Stimulated activated CD4-positive, alpha-beta T cell treated with anti-CD3 and anti-CD28 coated beads, Interleukin-2, amount 100 ng/mL, for 4 hours (primary cell): ENCODE measurements at regions not wholly inside any gene's neighbourhood (a gene's known extent, or its start where the extent isn't known, plus 50 kb on each side); places are given as distances from the start of the nearest gene placed in this dataset.

ENCODE experiments used
- DNase-seq: peaks from one replicate; pipeline ENCODE4 v3.0.0-alpha.2; 2020; ENCODE audit warnings: low read depth

- DNase-seq = no peak
Measured at GRCh38 chr4:102441978-102442911, 58.9 kb upstream of the NFKB1 start.

GRCh38 chr4:102444752-102445151 lies 56.4 kb upstream of the NFKB1 start:
- no peak for DNase-seq

- no peak for DNase-seq
Measured at GRCh38 chr4:102445213-102445612, 55.9 kb upstream of the NFKB1 start.

GRCh38 chr4:102447413-102447812 lies 53.7 kb upstream of the NFKB1 start:
- no peak for DNase-seq

- peak; percentile 35 for DNase-seq
Measured at GRCh38 chr4:102449751-102450352, 51.3 kb upstream of the NFKB1 start.

- no peak for DNase-seq
Measured at GRCh38 chr4:102451266-102451665, 49.9 kb upstream of the NFKB1 start.
